ENCODE measurements at regions not wholly inside any gene's neighbourhood (a gene's known extent, or its start where the extent isn't known, plus 50 kb on each side); places are given as distances from the start of the nearest gene placed in this dataset.

GRCh38 chr4:148774134-148774533, 331.9 kb upstream of the NR3C2 start:
- Histone ChIP-seq H2AFZ (ENCODE audit: low read depth, low read length, severe bottlenecking) (no peak overlapping the region), H3K27ac (ENCODE audit: low read depth, low read length) (no peak overlapping the region), H3F3A (ENCODE audit: insufficient read depth) (no peaks in the 10 kb centered on the region), H3K9me2 (replicated peaks; ENCODE audit: insufficient read depth, low read length) (no peaks in the 10 kb centered on the region; the same call in 1 of the 2 replicates), H3K9me3 (ENCODE audit: insufficient read depth, low read length) (no peaks in the 10 kb centered on the region), H4K20me1 (ENCODE audit: low read depth, low read length) (no peaks in the 10 kb centered on the region), H3K36me3 (ENCODE audit: low read length) (no peaks in the 10 kb centered on the region), H3K9ac (ENCODE audit: low read length) (no peak overlapping the region), H3K27me3 (ENCODE audit: low read length) (no peaks in the 10 kb centered on the region), H3K4me2 (ENCODE audit: low read depth, low read length, poor library complexity, severe bottlenecking) (no peak overlapping the region), H3K4me3 (ENCODE audit: insufficient read depth, low read length, poor library complexity, severe bottlenecking) (no peak overlapping the region), H3K79me2 (ENCODE audit: insufficient read depth, low read length) (no peaks in the 10 kb centered on the region)
- TF ChIP-seq, protein P1, sequence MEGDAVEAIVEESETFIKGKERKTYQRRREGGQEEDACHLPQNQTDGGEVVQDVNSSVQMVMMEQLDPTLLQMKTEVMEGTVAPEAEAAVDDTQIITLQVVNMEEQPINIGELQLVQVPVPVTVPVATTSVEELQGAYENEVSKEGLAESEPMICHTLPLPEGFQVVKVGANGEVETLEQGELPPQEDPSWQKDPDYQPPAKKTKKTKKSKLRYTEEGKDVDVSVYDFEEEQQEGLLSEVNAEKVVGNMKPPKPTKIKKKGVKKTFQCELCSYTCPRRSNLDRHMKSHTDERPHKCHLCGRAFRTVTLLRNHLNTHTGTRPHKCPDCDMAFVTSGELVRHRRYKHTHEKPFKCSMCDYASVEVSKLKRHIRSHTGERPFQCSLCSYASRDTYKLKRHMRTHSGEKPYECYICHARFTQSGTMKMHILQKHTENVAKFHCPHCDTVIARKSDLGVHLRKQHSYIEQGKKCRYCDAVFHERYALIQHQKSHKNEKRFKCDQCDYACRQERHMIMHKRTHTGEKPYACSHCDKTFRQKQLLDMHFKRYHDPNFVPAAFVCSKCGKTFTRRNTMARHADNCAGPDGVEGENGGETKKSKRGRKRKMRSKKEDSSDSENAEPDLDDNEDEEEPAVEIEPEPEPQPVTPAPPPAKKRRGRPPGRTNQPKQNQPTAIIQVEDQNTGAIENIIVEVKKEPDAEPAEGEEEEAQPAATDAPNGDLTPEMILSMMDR (IDR thresholded peaks at IDR 0.05; ENCODE audit: insufficient read depth, low read length, poor library complexity, severe bottlenecking): no peak
- TF ChIP-seq EZH2phosphoT487 (conservative IDR thresholded peaks at IDR 0.05; ENCODE audit: low read length): no peak

GRCh38 chr4:148773313-148773712, 331.1 kb upstream of the NR3C2 start:
- Histone ChIP-seq H3K4me3 (ENCODE audit: insufficient read depth, low read length, poor library complexity, severe bottlenecking) (no peak overlapping the region), H3K79me2 (ENCODE audit: insufficient read depth, low read length) (no peaks in the 10 kb centered on the region), H4K20me1 (ENCODE audit: low read depth, low read length) (no peaks in the 10 kb centered on the region), H3K9me2 (replicated peaks; ENCODE audit: insufficient read depth, low read length) (no peaks in the 10 kb centered on the region; the same call in 1 of the 2 replicates), H3K9me3 (ENCODE audit: insufficient read depth, low read length) (no peaks in the 10 kb centered on the region), H3K27ac (ENCODE audit: low read depth, low read length) (no peak overlapping the region), H3K9ac (ENCODE audit: low read length) (no peak overlapping the region), H3F3A (ENCODE audit: insufficient read depth) (no peaks in the 10 kb centered on the region), H2AFZ (ENCODE audit: low read depth, low read length, severe bottlenecking) (no peak overlapping the region), H3K27me3 (ENCODE audit: low read length) (no peaks in the 10 kb centered on the region), H3K4me2 (ENCODE audit: low read depth, low read length, poor library complexity, severe bottlenecking) (no peak overlapping the region), H3K36me3 (ENCODE audit: low read length) (no peaks in the 10 kb centered on the region)
- TF ChIP-seq, protein P1 (IDR thresholded peaks at IDR 0.05; ENCODE audit: insufficient read depth, low read length, poor library complexity, severe bottlenecking): no peak
- no peak for TF ChIP-seq EZH2phosphoT487 (conservative IDR thresholded peaks at IDR 0.05; ENCODE audit: low read length)

GRCh38 chr4:148770848-148771247, 328.6 kb upstream of the NR3C2 start:
- TF ChIP-seq, protein P1 (IDR thresholded peaks at IDR 0.05; ENCODE audit: insufficient read depth, low read length, poor library complexity, severe bottlenecking): no peak
- no peak for TF ChIP-seq EZH2phosphoT487 (conservative IDR thresholded peaks at IDR 0.05; ENCODE audit: low read length)
- Histone ChIP-seq H3K27me3 (ENCODE audit: low read length) (no peaks in the 10 kb centered on the region), H3K9me3 (ENCODE audit: insufficient read depth, low read length) (no peaks in the 10 kb centered on the region), H3F3A (ENCODE audit: insufficient read depth) (no peaks in the 10 kb centered on the region), H4K20me1 (ENCODE audit: low read depth, low read length) (no peaks in the 10 kb centered on the region), H3K4me3 (ENCODE audit: insufficient read depth, low read length, poor library complexity, severe bottlenecking) (no peak overlapping the region), H3K9ac (ENCODE audit: low read length) (no peak overlapping the region), H3K36me3 (ENCODE audit: low read length) (no peaks in the 10 kb centered on the region), H3K9me2 (replicated peaks; ENCODE audit: insufficient read depth, low read length) (no peaks in the 10 kb centered on the region; the same call in 1 of the 2 replicates), H3K79me2 (ENCODE audit: insufficient read depth, low read length) (no peaks in the 10 kb centered on the region), H3K27ac (ENCODE audit: low read depth, low read length) (no peak overlapping the region), H2AFZ (ENCODE audit: low read depth, low read length, severe bottlenecking) (no peak overlapping the region), H3K4me2 (ENCODE audit: low read depth, low read length, poor library complexity, severe bottlenecking) (no peak overlapping the region)
